ENCODE measurements at regions not wholly inside any gene's neighbourhood (a gene's known extent, or its start where the extent isn't known, plus 50 kb on each side); places are given as distances from the start of the nearest gene placed in this dataset.

DNA sequence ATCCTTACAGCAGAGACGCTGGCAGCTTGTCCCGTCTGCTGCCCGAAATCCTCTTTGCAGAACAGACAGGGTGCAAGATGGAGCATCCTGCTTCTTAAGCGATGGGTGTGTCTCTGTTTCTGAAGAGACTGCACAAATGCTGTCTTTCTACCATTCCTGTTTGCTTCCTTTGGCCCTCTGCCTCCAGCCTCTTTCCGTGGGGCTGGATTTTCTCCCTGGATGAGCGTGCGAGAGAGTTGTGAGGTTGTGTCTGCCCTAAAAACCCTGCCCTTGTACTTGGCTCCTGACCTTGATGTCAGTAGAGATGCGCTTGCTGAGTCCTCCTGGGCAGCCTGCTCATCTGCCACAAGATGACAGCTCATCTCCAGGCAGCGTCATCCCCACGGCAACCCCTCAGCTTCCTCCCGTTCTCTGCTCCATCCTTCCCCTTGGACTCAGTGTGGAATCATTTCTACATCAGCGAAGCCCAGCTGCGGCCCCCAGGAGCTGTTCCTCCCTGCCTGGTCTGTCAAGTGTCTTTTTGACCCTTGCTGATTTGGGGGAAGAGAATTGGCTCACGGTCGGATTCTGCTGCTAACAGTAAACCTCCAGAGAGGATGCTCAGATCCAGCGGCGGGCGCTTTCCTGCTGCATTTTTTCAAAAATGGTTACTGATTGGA is 246.2 kb downstream of the ASMT start:
- no peak for TF ChIP-seq GABPA (IDR thresholded peaks at IDR 0.05; ENCODE audit: low read depth)
- TF ChIP-seq CTCF (IDR thresholded peaks at IDR 0.05; ENCODE audit: insufficient read depth, low read length), result no peak
- TF ChIP-seq REST (IDR thresholded peaks at IDR 0.05; ENCODE audit: insufficient replicate concordance, low read depth), result no peak
